NCI-H2227 (cell line): ENCODE measurements at regions not wholly inside any gene's neighbourhood (a gene's known extent, or its start where the extent isn't known, plus 50 kb on each side); places are given as distances from the start of the nearest gene placed in this dataset.
"Not testable (repeated sequence)": the region's sequence is repeated elsewhere in the genome, so short reads cannot be mapped to it uniquely, and the experiment has no call there.

Source experiments
- DNase-seq: peaks from one replicate; lab custom pipeline; 2025; ENCODE audit not compliant: unreplicated experiment; lab: John Stamatoyannopoulos, UW

- no peak for DNase-seq
Measured at GRCh38 chr6:71681234-71681867, 205.0 kb upstream of the RIMS1 start.

- not testable (repeated sequence) for DNase-seq
Measured at GRCh38 chr6:71686021-71686677, 200.2 kb upstream of the RIMS1 start.

DNA sequence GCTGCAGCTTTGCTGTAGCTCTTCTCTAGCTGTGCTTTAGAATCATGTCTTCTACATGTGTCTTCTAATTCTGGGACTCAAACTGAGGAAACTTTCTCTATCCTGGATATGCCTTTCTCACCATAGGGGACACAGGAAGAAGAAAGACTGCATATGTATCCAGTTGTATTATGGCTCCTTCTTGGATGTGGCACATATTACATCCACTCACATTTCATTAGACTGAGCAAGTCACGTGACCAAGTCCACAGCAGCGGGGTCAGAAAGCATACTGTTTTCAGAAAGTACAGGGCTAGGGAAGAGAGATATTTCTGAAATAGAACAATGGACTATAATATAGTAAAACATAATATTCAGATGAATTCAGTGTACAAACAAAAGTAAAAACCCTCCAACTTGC, 187.6 kb upstream of the RIMS1 start:
- no peak for DNase-seq

DNA sequence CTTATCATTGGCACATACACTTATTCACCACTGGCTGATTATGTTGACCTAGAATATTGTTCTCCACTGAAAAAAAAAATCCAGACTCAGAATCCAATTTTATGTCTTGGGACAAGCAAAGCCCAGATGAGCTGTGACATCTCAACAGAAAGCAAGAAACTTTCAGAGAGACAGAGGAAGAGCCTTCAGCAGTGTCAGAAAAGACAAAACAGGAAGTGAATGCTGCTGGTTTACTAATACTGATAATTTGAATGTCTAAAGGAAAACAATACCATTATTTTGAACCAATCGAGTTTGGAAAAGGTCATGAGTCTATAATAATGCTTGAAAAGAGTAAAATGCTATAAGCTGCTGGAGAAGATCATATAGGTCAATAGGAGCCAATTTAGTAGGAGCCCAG, 179.8 kb upstream of the RIMS1 start:
- DNase-seq, result no peak

DNA sequence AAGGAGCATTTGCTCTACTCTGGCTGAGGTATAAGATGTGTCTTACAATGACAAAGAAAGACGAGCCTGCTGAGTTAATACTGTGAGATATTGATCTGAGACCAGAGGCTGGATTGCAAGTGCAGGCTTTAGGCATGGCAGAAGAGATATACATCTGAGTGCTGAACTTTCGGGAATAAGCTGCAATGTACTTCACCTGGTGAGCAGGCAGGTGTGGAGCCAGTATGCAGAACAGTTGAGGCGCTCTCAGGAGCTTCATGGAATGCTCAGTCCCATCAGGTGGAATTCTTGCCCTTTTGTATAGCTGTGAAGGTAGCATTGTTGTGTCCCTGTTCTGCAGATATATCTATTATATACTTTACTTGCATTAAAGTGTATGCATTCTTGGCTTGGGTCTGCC, 179.3 kb upstream of the RIMS1 start:
- no peak for DNase-seq

GRCh38 chr6:71720705-71721104, 165.6 kb upstream of the RIMS1 start:
- DNase-seq, result no peak

- DNase-seq, result no peak
Measured at GRCh38 chr6:71721642-71722041, 164.7 kb upstream of the RIMS1 start.

- DNase-seq, result no peak
Measured at GRCh38 chr6:71722736-71723135, 163.6 kb upstream of the RIMS1 start.

DNA sequence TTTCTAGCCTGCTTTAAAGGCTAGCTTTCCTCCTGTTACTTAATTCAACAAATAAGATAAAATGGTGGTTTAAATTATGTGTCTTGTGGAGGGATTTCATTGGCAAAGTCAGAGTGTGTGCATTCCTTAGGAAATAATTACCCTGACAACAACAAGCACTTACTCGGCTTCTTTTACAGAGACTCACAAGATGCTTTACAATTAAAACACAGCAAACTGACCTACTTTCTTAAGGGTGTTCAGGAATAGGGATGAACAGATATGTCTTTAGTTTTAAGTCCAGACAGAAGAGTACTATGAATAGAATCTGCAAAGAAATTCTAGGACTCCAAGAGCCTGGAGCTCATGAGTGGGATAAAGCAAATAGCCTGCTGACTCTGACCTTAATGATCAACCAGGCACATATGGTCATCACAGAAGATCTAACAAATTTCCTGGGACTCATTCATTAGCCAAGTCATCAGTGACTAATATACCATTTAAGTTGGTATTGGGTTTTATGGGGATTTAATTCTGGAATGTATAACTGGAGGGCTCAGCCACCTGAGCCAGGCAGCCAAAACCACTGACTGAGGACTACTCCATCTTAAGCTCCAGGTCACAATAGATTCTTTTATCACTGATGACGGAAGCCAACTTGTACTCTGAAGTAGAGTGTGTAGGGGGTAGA, 161.8 kb upstream of the RIMS1 start:
- DNase-seq, result no peak

GRCh38 chr6:71725126-71725470, 161.3 kb upstream of the RIMS1 start:
- no peak for DNase-seq

DNA sequence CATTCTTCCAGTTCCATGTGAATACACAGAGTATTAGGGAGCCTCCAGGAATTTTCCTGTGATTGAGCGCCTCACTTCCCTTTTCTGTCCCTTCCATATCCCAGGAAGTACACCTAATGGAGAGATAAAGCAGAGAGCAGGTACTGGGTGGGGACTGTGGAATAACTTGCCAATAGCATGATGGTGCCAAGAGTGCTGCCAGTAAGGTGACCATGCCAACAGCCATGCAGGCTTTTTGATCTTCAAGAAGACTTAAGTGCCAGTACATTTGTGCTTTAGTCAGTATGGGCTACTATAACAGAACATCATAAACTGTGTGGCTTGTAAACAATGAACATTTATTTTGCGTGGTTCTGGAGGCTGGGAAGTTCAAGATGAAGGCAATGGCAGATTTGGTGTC, 160.2 kb upstream of the RIMS1 start:
- DNase-seq, result no peak

DNA sequence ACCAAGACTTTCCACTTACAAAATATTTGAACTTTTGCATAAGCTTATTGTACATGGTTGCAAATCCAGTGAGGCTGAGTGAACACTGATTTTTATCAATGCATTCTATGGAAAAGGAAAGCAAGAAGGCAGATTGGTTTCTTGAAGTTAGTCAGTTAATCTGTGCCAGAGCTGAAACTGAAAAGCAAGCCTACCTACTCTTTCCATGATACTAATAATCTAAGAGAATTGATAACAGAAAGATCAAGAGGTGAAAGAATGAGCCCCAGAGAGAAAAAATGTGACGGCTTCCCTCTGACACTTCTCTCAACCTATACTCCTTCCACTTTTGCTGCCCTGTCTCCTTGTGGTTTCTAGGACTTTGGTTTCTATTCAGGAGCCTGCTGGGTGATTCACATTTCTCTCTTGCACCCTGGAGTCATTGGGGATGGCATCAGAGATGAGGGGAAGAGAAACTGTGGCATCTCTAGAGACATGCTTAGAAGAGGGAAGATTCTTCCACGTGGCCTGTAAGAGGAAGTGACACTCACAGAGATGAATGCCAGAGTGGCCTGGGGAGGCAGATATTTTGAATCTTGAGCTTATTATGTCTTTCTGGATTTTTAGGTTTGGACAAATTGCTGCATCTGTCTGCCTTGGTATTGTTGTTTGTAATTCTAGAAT, 158.6 kb upstream of the RIMS1 start:
- no peak for DNase-seq

DNA sequence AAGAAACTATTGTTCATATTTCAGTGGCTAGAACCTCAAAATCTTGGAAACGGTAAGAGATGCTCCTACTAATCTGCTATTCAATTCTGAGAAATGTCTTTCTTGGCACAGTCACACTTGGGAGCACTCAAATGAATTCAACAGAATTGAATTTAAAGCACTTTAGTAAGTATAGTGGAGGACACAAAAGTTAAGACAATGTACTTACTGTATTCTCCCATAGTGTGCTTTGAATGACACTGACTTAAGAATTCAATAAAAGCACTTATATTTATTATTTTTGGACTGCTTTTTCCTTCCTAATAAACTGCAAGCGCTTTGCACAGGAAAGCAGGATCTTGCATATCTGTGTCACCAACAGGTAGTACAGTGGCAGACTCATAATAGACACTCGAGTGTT, 156.1 kb upstream of the RIMS1 start:
- no peak for DNase-seq

- DNase-seq, result no peak
Measured at GRCh38 chr6:71733970-71734899, 152.1 kb upstream of the RIMS1 start.

DNA sequence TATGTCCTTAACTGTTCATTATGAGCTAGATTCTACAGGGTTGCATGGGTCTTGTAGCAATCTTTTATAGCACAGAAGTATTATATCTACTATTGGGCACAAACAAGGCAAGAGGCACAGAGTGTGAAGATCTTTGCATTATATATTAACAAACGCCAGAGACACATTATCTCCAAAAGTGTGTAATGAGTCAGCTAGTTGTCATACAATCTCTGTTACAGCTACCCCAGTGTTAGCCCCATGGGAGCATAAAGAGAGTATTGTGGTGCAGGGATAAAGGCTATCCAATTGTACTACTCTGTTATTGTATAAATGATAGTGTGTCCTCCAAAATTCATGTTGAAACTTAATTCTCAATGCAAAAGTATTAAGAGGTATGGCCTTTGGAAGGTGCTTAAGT, 148.4 kb upstream of the RIMS1 start:
- DNase-seq, result no peak

- DNase-seq, result no peak
Measured at GRCh38 chr6:71745525-71745924, 140.8 kb upstream of the RIMS1 start.

GRCh38 chr6:71766146-71766760, 120.1 kb upstream of the RIMS1 start:
- no peak for DNase-seq

- DNase-seq, result no peak
Measured at GRCh38 chr6:71766796-71767195, 119.6 kb upstream of the RIMS1 start.

DNA sequence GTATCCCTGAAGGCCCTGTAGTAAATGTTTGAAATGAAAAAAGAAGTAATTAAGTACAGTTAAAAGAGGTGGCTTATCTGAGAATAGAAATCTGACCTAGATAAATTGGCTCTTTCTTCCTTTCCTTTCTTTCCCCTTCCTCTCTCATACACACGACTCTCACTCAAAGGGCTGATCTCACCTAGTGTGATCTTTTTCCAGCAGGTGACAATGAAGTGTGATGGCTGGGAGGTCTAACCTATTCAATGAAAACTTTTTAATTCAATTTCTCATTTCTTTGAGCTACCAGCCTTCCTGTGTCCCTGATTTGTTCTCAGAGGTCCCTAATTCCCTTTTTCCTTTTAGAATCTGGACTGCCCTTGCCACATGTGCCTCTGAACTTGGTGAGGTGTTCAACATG, 118.0 kb upstream of the RIMS1 start:
- no peak for DNase-seq

DNA sequence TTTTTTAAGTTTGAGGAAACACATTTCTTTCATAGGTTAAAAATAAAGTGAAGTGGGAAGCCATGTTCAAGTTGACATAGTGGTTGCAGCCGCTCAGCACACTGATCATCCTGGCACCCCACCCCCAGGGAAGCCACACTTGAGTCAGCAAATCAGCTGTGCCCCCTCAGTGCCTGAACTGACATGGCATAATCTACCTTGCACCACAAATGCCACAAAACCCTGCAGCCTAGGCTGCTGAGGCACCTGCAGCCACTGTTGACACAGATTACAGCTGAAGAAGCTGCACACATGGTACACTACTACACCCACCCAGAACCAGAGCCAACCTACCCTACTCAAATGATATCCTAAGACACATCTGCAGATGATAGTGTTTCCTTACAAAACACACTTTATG, 77.5 kb upstream of the RIMS1 start:
- no peak for DNase-seq

DNA sequence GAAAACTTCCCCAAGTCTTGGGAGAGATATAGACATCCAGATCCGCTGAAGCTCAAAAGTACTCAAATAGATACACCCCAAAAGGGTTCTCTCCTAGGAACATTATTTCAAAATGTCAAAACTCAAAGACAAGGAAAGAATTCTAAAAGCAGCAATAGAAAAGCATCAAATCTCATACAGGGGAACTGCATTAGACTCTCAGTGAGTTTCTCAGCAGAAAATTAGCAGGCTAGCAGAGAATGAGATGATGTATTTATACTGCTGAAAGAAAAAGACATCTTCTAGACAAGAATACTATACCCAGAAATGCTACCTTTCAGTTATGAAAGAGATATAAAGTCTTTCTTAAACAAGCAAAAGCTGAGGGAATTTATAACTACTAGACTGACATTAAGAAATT, 75.5 kb upstream of the RIMS1 start:
- DNase-seq, result no peak
